ENCODE measurements at regions not wholly inside any gene's neighbourhood (a gene's known extent, or its start where the extent isn't known, plus 50 kb on each side); places are given as distances from the start of the nearest gene placed in this dataset.

- H3K4me3 Mint-ChIP-seq: no peak overlapping the region
- H3K27me3 Mint-ChIP-seq (ENCODE audit: low read depth): peaks cover 6% of the 10 kb centered on the region
- no peak overlapping the region for H3K27ac Mint-ChIP-seq
- H3K9me3 Mint-ChIP-seq: no peaks in the 10 kb centered on the region
- H3K36me3 Mint-ChIP-seq (ENCODE audit: low read depth): peaks cover 3% of the 10 kb centered on the region
- peaks cover 37% of the 10 kb centered on the region for H3K4me1 Mint-ChIP-seq (ENCODE audit: low read depth)
Observed at GRCh38 chr2:8579485-8580085, 102.3 kb upstream of the ID2 start.

- no peak overlapping the region for H3K4me3 Mint-ChIP-seq
Observed at GRCh38 chr2:8580316-8581233, 101.3 kb upstream of the ID2 start.

GRCh38 chr2:8581234-8581561, 100.7 kb upstream of the ID2 start:
- no peaks in the 10 kb centered on the region for H3K27me3 Mint-ChIP-seq (ENCODE audit: low read depth)
- peaks cover 3% of the 10 kb centered on the region for H3K36me3 Mint-ChIP-seq (ENCODE audit: low read depth)
- no peak overlapping the region for H3K4me3 Mint-ChIP-seq
- no peak overlapping the region for H3K27ac Mint-ChIP-seq
- H3K4me1 Mint-ChIP-seq (ENCODE audit: low read depth): peaks cover 26% of the 10 kb centered on the region
- H3K9me3 Mint-ChIP-seq: no peaks in the 10 kb centered on the region

More at GRCh38 chr2:8580316-8581233, 101.3 kb upstream of the ID2 start:
- Mint-ChIP-seq H3K9me3 (no peaks in the 10 kb centered on the region), H3K27ac (no peak overlapping the region), H3K36me3 (ENCODE audit: low read depth) (peaks cover 3% of the 10 kb centered on the region), H3K27me3 (ENCODE audit: low read depth) (no peaks in the 10 kb centered on the region), H3K4me1 (ENCODE audit: low read depth) (peaks cover 29% of the 10 kb centered on the region)

- no peak overlapping the region for H3K27ac Mint-ChIP-seq
- peaks cover 23% of the 10 kb centered on the region for H3K4me1 Mint-ChIP-seq (ENCODE audit: low read depth)
- H3K36me3 Mint-ChIP-seq (ENCODE audit: low read depth): peaks cover 3% of the 10 kb centered on the region
- no peaks in the 10 kb centered on the region for H3K9me3 Mint-ChIP-seq
- no peak overlapping the region for H3K4me3 Mint-ChIP-seq
- no peaks in the 10 kb centered on the region for H3K27me3 Mint-ChIP-seq (ENCODE audit: low read depth)
Observed at GRCh38 chr2:8581601-8582041, 100.2 kb upstream of the ID2 start.

- Mint-ChIP-seq H3K27ac (no peak overlapping the region), H3K4me1 (ENCODE audit: low read depth) (peaks cover 18% of the 10 kb centered on the region)
Observed at GRCh38 chr2:8582191-8582590, 99.7 kb upstream of the ID2 start.

GRCh38 chr2:8582651-8583399, 99.0 kb upstream of the ID2 start:
- Mint-ChIP-seq H3K36me3 (ENCODE audit: low read depth) (no peaks in the 10 kb centered on the region), H3K27ac (no peak overlapping the region), H3K4me3 (no peak overlapping the region), H3K4me1 (ENCODE audit: low read depth) (peaks cover 17% of the 10 kb centered on the region), H3K27me3 (ENCODE audit: low read depth) (peaks cover 3% of the 10 kb centered on the region), H3K9me3 (no peaks in the 10 kb centered on the region)

More at GRCh38 chr2:8582191-8582590, 99.7 kb upstream of the ID2 start:
- Mint-ChIP-seq H3K27me3 (ENCODE audit: low read depth) (no peaks in the 10 kb centered on the region), H3K9me3 (no peaks in the 10 kb centered on the region), H3K4me3 (no peak overlapping the region), H3K36me3 (ENCODE audit: low read depth) (no peaks in the 10 kb centered on the region)

GRCh38 chr2:8583400-8584173, 98.3 kb upstream of the ID2 start:
- Mint-ChIP-seq H3K36me3 (ENCODE audit: low read depth) (no peaks in the 10 kb centered on the region), H3K4me1 (ENCODE audit: low read depth) (peaks cover 22% of the 10 kb centered on the region), H3K4me3 (peak overlapping the region; percentile 7), H3K27ac (no peak overlapping the region), H3K9me3 (no peaks in the 10 kb centered on the region), H3K27me3 (ENCODE audit: low read depth) (peaks cover 8% of the 10 kb centered on the region)

- Mint-ChIP-seq H3K4me3 (peak overlapping the region; percentile 7), H3K9me3 (no peaks in the 10 kb centered on the region), H3K27ac (no peak overlapping the region), H3K4me1 (ENCODE audit: low read depth) (peaks cover 26% of the 10 kb centered on the region), H3K27me3 (ENCODE audit: low read depth) (peaks cover 13% of the 10 kb centered on the region), H3K36me3 (ENCODE audit: low read depth) (no peaks in the 10 kb centered on the region)
Observed at GRCh38 chr2:8584174-8585066, 97.4 kb upstream of the ID2 start.

- peaks cover 19% of the 10 kb centered on the region for H3K4me1 Mint-ChIP-seq (ENCODE audit: low read depth)
- H3K27me3 Mint-ChIP-seq (ENCODE audit: low read depth): peaks cover 19% of the 10 kb centered on the region
- H3K36me3 Mint-ChIP-seq (ENCODE audit: low read depth): no peaks in the 10 kb centered on the region
- H3K4me3 Mint-ChIP-seq: no peak overlapping the region
- no peaks in the 10 kb centered on the region for H3K9me3 Mint-ChIP-seq
- peak overlapping the region; percentile 41 for H3K27ac Mint-ChIP-seq
Observed at GRCh38 chr2:8586457-8587051, 95.3 kb upstream of the ID2 start.

- peaks cover 19% of the 10 kb centered on the region for H3K4me1 Mint-ChIP-seq (ENCODE audit: low read depth)
- H3K9me3 Mint-ChIP-seq: no peaks in the 10 kb centered on the region
- H3K27me3 Mint-ChIP-seq (ENCODE audit: low read depth): peaks cover 25% of the 10 kb centered on the region
- no peak overlapping the region for H3K4me3 Mint-ChIP-seq
- no peaks in the 10 kb centered on the region for H3K36me3 Mint-ChIP-seq (ENCODE audit: low read depth)
- no peak overlapping the region for H3K27ac Mint-ChIP-seq
Observed at GRCh38 chr2:8587251-8587791, 94.5 kb upstream of the ID2 start.

- Mint-ChIP-seq H3K27me3 (ENCODE audit: low read depth) (peaks cover 29% of the 10 kb centered on the region), H3K9me3 (no peaks in the 10 kb centered on the region), H3K4me1 (ENCODE audit: low read depth) (peaks cover 21% of the 10 kb centered on the region), H3K36me3 (ENCODE audit: low read depth) (no peaks in the 10 kb centered on the region), H3K4me3 (peak overlapping the region; percentile 11), H3K27ac (peak overlapping the region; percentile 27)
Observed at GRCh38 chr2:8587920-8588830, 93.7 kb upstream of the ID2 start.

- peak overlapping the region; percentile 27 for H3K27ac Mint-ChIP-seq
- H3K36me3 Mint-ChIP-seq (ENCODE audit: low read depth): no peaks in the 10 kb centered on the region
- H3K4me3 Mint-ChIP-seq: peak overlapping the region; percentile 11
- H3K27me3 Mint-ChIP-seq (ENCODE audit: low read depth): peaks cover 30% of the 10 kb centered on the region
- H3K9me3 Mint-ChIP-seq: no peaks in the 10 kb centered on the region
- H3K4me1 Mint-ChIP-seq (ENCODE audit: low read depth): peaks cover 22% of the 10 kb centered on the region
Observed at GRCh38 chr2:8588831-8589191, 93.0 kb upstream of the ID2 start.
